ENCODE measurements at regions not wholly inside any gene's neighbourhood (a gene's known extent, or its start where the extent isn't known, plus 50 kb on each side); places are given as distances from the start of the nearest gene placed in this dataset.

DNA sequence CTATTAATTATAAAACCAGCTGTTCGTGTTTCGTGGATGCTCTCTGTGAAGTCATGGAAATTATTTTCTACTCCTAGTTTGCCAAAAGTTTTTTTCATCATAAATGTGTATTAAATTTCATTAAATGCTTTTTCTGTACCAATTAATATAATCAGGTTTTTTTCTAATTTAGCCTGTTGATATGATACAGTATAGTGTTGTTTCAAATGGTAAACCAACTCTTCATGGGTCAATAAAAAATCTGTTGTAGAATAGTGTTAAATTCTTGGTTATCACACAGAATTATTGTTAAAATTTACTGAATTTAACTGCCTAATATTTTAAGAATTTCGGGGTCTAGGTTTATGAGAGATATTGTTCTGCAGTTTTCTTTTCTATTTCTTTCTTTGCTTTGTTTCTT, 505.9 kb upstream of the MANEA start:
- no peak for DNase-seq (ENCODE audit: low read depth)

DNA sequence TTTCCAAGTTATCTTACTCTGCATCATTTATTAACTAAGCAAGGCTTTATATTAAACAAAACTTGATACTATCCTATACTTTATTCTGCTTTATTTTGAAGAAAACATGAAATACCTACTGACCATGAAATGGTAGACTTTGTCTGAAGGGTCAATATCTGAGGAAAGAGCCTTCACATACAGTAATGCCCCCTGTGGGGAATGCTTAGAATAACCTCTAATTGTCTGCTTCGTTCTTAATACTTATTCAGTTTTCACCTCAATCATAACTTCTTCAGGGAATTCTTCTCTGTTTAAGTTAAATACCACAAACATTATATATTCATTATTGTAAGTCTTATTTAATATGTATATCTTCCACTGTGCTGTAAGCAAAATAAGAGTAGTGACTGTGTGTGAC, 498.9 kb upstream of the MANEA start:
- no peak for DNase-seq (ENCODE audit: low read depth)

DNA sequence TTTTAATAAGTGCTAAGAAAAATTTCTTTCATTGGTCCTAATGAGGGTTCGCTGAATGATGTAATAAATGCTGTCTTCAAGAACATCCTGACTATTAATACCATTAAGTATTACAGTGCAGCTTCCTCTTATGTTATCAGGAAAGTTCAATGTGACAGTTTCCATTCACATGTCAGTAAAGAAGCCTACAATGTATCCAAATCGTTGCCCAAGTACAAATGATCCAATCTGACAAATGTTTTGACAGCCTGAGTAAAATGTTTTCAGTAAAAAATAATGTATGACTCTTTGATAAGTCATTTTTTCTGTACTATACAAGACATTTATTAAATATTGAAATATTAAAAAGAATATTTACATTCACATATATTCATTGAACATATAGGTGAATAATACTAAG, 496.1 kb upstream of the MANEA start:
- DNase-seq (ENCODE audit: low read depth) = no peak

DNA sequence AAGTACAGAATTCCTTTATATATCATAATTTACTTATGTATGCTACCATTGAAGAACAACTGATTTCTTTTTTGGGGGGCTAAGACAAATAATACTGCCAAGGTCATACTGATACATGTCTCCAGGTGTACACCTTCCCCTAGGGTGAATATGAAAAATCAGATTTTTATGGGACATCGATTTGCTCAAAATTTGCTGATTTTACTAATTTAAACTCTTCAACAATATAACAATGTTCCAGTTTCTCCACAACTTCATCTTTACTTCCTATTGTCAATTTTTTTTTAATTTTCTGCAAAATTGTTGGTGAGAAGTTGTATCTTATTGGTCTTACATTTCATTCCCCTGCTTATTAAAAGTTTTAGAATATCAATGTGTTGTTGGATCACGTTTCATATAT, 495.4 kb upstream of the MANEA start:
- DNase-seq (ENCODE audit: low read depth) = no peak

DNA sequence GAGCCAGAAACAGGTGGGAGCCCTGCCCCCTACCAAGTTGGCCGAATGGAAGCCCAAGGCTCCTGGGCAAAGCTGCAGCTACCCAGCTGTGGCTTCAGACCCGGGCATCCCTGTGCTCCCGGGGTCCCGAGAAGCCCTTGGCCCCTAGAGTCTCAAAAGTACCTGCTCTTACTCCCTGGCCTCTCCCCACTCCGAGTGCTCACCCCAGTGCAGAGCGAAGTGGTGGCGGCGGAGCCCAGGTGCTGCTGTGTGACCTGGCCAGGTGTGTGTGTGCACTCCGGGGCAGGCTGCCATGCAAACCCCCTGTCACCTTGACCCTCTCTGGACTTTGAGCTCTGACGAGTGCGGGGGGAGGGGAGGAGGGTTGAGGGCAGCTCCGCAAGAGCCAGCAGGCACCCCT, 493.8 kb upstream of the MANEA start:
- no peak for DNase-seq (ENCODE audit: low read depth)

DNA sequence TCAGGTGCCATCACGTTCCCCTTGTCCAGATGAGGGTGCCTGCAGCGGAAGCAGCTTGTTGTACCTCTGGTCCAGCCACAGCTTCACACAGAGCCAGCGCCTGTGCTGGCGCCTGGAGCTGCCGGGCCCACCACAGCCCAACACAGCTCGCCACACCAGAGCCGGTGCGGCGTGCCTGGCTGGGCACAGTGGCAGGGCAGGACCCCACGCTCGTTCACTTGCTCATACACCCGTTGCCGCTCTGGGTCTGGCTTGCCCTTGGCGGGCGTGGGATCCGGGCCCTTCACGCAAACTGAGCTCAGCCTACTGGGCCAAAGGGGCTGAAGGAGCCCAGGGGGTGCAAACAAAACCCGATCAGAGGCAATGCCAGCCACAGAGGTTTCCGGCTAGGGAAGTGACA, 492.5 kb upstream of the MANEA start:
- DNase-seq (ENCODE audit: low read depth) = no peak

DNA sequence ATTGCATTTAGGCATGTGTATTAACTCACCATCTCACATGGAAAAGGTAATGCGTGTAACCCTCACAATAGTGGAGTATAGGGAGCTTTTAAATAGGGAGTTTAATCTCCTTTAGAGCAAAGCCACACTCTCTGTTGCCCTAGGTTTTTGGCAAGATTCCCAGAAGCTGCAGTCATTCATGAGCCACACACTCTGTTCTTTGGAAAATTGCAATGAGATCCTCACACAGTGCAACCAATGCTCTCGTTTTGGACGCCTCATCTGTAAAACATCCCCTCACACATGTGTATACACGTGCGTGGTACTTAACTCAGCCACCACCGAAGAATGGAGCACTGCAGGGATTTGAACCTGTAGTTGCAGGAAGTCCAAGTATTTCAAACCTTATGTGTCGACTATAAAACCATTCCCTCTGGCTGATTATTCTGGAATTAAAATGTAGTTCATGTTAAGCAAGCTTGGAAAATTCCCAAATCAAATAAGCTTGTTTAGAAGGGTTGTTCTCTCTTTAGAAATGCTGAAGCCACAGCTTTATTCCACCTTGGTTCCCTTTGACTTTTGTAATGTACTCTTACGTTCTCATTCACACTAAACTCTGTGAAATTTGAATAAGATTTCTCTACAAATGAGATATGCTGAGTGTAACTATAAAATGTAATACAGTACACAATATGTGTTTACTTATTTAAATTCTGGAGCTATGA, 489.8 kb upstream of the MANEA start:
- DNase-seq (ENCODE audit: low read depth) = peak; percentile 1

DNA sequence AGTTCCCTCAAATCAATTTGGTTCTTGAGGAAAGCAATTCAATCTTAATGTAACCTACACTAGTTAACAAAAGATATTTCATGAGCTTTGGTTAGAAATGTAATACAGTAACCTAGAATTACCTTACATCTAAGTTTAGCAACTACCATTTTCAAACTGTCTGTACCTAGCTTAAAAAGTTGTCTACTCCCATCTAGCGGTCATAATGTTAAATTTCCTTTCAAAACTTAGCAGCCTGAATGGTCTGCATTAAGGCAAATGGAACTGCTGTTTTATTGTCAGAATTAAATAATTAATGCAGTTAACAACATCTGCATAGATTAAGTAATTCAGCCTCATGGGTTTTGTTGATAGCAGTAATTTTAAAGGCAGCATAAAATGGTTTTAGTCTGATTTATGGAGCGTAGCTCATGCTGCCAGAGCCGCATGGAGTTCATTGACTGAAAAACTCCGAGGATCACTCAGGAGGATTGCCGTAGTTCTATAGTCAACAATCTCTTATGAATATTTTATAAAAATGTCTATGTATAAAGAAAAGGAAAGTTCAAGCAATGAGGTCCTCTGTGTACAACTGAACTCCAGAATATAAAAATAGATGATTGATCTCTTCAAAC, 485.4 kb upstream of the MANEA start:
- DNase-seq (ENCODE audit: low read depth) = peak; percentile 7

DNA sequence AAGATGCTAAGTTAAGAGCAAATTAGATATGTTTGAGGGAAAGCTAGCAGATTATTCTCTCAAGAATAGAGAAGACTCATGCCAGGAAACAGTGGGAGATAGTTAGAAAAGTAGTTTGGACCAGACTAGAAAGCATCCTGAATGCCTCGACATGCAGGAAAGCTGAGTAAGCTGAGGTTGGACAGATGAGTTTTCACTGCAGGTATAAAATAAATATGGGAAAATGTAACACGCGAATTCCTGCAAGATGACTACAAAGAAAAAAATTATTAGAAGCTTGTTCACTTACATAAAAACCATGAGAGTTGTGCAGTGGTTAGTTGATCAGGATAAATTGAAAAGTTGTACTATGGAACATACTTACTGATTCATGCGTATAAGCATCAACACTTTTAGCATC, 484.2 kb upstream of the MANEA start:
- no peak for DNase-seq (ENCODE audit: low read depth)

DNA sequence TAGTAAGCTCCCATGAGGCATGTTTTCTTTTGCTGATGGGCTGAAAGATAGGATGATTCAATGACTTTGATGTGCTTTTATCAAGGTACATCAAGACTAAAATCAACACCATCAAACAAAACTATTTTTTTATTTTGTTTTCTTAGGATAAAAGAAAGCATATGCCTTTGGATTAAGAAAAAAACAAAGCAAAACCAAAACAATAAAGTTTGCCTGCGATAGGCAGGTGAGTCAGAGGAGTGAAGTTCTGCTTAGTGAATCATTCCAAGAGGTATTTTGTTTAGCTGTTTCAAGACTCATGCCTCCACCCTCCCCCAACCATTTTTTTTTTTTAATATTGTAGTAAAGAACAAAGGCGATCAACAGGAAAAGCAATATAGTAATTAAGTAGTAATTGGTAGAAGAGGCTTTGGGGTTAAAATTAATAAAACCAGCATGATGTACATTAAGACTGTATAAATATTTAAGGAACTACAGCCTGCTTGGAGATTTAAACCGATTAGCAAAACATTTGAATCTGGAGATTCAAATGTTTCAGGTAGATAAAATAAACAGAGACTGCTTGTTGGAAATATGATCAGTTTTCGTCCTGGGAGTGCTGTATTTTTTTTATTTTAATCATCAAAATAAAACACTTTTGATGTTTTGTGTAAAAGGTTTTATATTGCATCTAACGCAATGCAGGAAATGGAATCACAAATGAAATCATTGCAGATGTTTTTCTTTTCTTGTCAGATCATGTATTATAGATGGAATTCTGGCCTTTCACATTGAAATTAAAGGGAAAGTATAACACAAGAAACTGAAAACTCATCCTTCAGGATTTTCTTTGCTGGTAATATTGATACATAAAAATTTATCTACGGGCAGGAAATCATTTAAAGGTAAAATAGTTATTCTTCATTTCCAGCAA, 482.3 kb upstream of the MANEA start:
- no peak for DNase-seq (ENCODE audit: low read depth)

DNA sequence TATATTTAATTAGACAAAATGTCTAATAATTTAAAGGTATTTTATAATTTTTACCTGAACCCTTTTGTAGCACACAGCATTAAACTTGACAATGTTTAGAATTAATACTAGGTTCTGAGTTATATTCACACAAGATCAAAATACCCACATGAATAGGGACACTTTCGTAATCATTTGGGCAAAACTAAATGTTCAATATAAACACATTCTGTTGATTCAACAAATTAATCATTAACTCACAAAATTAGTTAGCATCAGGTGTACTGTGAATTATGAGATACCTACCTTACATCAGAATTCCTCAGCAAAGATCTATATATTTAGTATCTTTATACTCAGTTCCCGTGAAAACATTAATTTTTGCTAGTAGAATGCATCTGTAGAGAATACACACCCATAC, 481.5 kb upstream of the MANEA start:
- no peak for DNase-seq (ENCODE audit: low read depth)

DNA sequence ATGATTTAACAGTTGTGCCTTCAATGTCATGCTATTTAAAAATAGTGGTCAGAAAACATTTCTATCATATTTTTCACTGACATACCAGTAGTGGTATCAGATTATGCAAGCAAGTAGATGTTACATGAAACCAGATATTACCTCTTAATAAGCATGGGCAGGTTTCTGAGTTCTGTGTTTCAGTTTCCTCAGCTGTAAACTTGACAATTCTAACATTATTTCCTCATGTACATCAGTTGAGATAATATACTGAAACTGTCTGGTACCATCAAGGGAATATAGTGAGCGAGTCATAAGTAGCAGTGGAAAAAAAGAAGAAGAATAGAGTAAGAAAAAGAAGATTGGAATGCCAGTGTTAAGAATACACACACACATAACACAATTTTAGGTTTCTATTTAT, 477.9 kb upstream of the MANEA start:
- no peak for DNase-seq (ENCODE audit: low read depth)

DNA sequence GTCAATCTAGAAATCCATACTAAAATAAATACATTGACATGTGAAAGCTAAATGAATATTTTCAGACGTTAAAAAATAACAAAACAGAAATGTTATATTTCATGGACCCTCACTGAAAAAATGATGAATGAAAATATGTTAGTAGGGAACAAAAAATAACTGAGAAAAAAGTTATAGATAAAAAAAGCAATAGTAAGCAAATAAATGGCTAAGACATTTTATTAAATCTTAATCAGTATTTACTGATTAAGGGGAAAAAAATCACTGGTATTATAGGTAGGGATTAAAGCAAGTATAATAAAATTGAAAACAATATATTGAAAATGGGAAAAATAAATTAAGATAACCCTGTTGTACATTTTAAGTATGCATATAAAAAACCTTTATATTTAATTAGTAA, 468.1 kb upstream of the MANEA start:
- no peak for DNase-seq (ENCODE audit: low read depth)

DNA sequence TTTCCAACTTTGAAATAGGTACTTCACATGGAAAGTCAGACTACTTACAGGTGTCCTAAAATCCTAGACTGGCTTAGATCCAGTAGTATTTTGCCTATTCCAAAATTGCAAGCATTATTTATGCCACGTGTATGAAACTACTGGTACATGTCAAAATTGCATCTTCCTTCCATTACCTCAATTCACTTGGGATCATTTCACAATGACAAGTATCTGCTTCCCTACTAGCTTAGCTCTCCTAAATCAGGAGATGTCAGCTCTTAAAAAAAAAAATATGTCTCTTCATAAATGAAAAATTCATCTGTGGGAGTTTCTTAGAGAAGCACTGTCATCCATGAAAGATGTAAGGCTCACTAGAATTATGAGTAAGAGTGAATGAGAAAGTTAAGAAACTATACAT, 466.6 kb upstream of the MANEA start:
- DNase-seq (ENCODE audit: low read depth) = no peak

DNA sequence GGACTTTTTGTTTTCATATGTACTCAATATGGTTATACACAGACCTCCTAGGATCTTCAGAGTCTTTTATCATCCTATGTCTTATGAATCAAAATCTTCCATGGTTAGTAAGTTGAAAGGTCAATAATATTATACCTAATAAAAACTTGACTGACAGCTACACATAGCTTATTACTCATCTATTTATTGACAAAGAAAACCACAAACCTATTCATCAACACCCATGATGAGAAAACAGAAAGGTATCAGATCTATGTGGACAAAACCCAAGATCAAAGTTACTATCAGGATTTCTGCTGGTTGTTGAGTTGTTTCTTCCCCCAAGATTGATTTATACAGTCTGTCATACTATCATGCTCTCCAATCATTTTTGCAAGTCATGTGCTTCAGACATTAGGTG, 460.1 kb upstream of the MANEA start:
- no peak for DNase-seq (ENCODE audit: low read depth)

DNA sequence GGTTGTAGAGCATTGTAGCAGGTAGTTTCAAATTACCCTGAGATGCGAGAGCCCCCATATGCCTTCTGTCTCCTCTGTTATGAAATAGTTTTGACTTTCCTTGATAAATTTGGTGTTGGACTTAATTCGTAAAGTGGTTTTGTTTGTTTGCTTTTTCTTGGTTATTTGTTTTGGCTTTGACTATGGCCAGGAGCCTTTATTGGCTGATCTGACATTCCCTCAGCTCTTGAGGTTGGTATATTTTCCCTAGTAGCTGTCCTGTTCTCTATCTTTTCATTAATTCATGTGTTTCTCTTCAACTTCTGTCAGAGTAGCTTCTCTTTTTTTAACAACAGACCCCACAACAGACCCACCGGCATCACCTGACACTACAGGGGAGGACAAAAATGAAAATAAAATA, 457.4 kb upstream of the MANEA start:
- no peak for DNase-seq (ENCODE audit: low read depth)

DNA sequence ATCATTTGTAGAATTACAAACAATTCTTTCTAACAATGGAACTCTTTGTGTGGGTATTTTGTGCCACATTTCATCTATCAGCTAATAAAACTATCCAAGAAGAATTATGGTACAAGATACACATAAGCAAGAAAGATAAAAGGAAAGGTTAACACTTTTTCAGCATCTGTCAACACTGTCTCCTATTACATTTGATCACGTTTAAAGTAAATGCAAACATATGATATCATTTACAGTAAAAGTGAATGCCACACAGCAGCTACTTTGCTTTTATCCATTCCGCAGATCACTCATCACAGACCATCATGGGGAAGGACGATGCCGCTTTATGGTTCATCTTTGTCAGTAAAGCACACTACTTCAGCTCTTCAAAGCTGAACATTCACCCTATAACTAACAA, 456.4 kb upstream of the MANEA start:
- DNase-seq (ENCODE audit: low read depth) = no peak

DNA sequence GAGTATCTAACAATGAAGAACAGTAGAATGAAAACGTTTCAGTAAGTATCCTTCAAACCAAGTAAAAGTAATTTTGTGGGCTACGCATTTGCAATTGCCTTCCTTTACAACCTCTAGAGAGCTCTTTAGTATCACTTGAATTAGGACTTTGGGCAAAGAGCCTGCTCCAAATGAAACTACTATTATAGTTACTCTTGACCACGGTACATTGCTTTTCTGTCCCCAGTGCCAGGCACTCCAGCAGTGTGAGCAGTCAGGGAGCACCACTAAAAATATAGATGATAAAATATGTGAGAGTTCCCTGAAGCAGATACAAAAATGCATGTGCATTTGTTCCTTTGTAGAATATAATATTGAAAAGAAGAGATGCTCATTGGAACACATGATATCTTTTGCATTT, 450.1 kb upstream of the MANEA start:
- DNase-seq (ENCODE audit: low read depth) = no peak

DNA sequence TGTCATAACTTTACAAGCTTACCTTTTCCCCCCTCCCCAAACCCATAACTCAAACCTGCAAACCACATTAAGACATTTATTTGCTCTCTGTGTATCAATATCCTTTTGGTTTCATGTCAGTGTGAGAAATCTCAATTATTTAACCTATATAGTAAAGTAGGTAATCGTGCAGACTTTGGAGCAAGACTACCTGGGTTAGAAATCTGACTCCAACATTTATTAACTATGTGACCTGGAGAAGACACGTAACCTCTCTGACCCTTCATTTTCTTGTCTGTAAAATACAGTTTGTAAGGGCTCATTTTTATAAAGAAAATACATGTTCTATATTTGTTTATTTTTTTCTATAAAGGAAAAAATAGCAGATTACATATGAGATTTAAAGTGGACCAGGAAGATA, 448.9 kb upstream of the MANEA start:
- no peak for DNase-seq (ENCODE audit: low read depth)

DNA sequence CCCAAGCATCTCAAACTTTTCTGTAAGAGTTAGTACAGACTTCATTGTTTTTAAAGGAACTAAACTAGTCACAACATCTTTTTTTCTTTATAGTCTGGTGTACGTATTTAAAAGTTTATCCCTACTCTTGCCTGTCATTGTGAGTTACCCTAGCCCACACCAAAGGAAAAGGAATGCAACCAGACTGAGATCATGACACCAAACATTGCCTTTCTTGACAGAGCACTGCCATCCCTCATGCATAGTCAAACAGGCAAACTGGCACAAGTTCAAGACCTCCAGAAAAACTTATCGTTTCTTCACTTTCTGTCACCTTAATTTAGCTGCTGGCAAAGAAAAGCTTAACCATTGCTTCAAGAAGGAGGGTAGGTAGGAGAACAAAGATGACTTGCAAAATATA, 448.4 kb upstream of the MANEA start:
- no peak for DNase-seq (ENCODE audit: low read depth)

DNA sequence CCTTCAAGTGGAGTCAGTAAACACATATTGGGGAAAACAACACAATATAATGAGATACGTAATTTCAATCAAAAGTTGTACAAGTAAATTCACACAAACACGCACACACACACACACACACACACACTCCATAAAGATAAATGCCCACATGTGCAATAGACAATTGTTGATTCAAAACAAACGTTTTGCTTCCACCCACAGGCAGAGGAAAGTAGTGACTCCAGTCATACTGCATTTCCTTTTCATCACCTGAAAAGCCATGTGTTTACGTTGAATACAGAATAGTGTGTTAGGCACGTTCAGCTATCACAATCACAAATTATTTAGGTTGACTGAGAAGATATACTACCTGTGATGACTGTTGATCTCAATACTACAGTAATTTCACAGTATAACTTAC, 443.8 kb upstream of the MANEA start:
- DNase-seq (ENCODE audit: low read depth) = no peak

DNA sequence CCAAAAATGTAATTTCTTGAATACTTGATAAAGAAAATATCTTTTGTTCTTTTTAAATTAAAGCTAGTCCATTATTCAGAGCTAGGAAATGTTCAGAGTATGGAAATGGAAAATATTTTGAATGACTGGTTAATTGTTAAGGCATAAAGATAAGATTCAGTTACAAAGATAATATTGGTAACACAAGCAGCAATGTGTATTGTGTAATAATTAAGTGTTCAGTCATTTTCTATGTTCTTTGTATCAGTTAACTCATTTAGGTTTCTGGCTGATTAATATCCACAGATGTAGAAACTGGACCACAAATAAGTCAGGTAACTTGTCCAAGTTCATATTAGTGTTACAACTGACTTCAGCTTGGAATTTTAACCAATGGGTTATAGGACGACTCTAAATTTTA, 442.2 kb upstream of the MANEA start:
- no peak for DNase-seq (ENCODE audit: low read depth)

DNA sequence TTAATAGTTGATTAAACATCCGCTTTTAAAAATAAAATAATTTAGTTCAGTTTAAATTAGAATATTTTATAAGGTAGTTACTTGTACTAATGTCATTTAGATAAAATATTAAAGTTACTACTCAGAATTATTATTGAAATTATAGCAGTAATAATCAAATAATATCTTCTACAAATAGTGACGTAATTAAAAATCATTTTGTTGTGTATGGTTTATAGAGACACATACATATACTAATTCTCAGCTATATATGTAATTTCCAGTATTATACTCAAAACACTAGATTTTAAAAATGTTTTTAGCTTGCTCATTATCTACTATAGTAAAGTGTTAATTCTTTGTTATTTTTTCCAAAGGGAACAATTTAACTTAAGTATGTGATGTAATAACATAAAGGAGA, 435.2 kb upstream of the MANEA start:
- DNase-seq (ENCODE audit: low read depth) = no peak

All from GM04504 (cell line).